H1 (cell line): ENCODE measurements at regions not wholly inside any gene's neighbourhood (a gene's known extent, or its start where the extent isn't known, plus 50 kb on each side); places are given as distances from the start of the nearest gene placed in this dataset.

Experiments
- EP300 ChIP-seq, 2 experiments: IDR thresholded peaks; 1 replicate in 1 of 2; 2 replicates in 1 of 2; pipeline ENCODE4 v1.6.1; 2011 to 2012; ENCODE audit warnings: low read depth in 2 of 2, low read length in 2 of 2, mild to moderate bottlenecking in 2 of 2, borderline replicate concordance in 1 of 2, inconsistent platforms in 1 of 2, moderate library complexity in 1 of 2
- EZH2 ChIP-seq: fragments of 200-600 bp; sonication (generic); IDR thresholded peaks from 2 replicates; pipeline ENCODE4 v1.7.1; 2012; ENCODE audit warnings: low read depth, mild to moderate bottlenecking, moderate library complexity, low read length, inconsistent platforms; ENCODE audit not compliant: severe bottlenecking
- PHF8 ChIP-seq: fragments of 200-600 bp; sonication (generic); conservative IDR thresholded peaks from 2 replicates; pipeline ENCODE4 v1.7.1; 2012; ENCODE audit warnings: low read depth, mild to moderate bottlenecking, inconsistent platforms, low read length, moderate library complexity
- POLR2A ChIP-seq, 2 experiments: IDR thresholded peaks; 1 replicate in 1 of 2; 2 replicates in 1 of 2; pipeline ENCODE4 v1.6.1; 2011; ENCODE audit warnings: low read depth in 2 of 2, low read length in 2 of 2, mild to moderate bottlenecking in 2 of 2; ENCODE audit errors: control extremely low read depth in 1 of 2
- TF ChIP-seq, protein P1 (sequence below), 3 experiments: IDR thresholded peaks; 1 replicate in 2 of 3; 2 replicates in 1 of 3; pipeline versions ENCODE4 v1.5.1 to v1.6.1; 2011; ENCODE audit warnings: low read length in 3 of 3, mild to moderate bottlenecking in 3 of 3, inconsistent platforms in 2 of 3, low read depth in 1 of 3, moderate library complexity in 1 of 3; ENCODE audit not compliant: insufficient read depth in 1 of 3; ENCODE audit errors: control extremely low read depth in 1 of 3

DNA sequence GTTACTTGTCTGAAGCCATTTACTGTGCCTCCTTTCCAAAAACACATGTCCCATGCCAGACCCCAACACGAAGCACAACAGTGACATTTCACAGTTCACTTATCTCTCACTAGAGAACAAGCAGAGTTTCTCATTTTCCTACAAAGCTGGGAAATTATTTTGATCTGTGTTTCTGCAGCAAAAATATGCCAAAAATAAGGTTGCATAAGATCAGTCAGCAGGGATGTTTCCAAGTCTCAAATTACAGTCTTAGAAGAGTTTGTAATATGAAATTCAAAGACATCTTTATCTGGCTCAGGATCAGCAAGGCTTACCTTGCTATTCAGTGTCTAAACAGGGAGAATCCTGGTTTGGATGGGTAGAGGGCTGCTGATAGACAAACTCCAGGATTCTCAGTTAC, 75.5 kb downstream of the GJD2 start:
- TF ChIP-seq POLR2A (IDR thresholded peaks at IDR 0.05; ENCODE audit: control extremely low read depth in 1 of 2, low read depth in 2 of 2, low read length in 2 of 2) (no peak), EZH2 (no peak), PHF8 (no peak), EP300 (IDR thresholded peaks at IDR 0.05; ENCODE audit: borderline replicate concordance in 1 of 2, low read depth in 2 of 2, low read length in 2 of 2) (no peak)
- TF ChIP-seq, protein P1, sequence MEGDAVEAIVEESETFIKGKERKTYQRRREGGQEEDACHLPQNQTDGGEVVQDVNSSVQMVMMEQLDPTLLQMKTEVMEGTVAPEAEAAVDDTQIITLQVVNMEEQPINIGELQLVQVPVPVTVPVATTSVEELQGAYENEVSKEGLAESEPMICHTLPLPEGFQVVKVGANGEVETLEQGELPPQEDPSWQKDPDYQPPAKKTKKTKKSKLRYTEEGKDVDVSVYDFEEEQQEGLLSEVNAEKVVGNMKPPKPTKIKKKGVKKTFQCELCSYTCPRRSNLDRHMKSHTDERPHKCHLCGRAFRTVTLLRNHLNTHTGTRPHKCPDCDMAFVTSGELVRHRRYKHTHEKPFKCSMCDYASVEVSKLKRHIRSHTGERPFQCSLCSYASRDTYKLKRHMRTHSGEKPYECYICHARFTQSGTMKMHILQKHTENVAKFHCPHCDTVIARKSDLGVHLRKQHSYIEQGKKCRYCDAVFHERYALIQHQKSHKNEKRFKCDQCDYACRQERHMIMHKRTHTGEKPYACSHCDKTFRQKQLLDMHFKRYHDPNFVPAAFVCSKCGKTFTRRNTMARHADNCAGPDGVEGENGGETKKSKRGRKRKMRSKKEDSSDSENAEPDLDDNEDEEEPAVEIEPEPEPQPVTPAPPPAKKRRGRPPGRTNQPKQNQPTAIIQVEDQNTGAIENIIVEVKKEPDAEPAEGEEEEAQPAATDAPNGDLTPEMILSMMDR (IDR thresholded peaks at IDR 0.05; ENCODE audit: control extremely low read depth in 1 of 3, insufficient read depth in 1 of 3, low read depth in 1 of 3, low read length in 3 of 3) = no peak
